ENCODE measurements at regions not wholly inside any gene's neighbourhood (a gene's known extent, or its start where the extent isn't known, plus 50 kb on each side); places are given as distances from the start of the nearest gene placed in this dataset.

DNA sequence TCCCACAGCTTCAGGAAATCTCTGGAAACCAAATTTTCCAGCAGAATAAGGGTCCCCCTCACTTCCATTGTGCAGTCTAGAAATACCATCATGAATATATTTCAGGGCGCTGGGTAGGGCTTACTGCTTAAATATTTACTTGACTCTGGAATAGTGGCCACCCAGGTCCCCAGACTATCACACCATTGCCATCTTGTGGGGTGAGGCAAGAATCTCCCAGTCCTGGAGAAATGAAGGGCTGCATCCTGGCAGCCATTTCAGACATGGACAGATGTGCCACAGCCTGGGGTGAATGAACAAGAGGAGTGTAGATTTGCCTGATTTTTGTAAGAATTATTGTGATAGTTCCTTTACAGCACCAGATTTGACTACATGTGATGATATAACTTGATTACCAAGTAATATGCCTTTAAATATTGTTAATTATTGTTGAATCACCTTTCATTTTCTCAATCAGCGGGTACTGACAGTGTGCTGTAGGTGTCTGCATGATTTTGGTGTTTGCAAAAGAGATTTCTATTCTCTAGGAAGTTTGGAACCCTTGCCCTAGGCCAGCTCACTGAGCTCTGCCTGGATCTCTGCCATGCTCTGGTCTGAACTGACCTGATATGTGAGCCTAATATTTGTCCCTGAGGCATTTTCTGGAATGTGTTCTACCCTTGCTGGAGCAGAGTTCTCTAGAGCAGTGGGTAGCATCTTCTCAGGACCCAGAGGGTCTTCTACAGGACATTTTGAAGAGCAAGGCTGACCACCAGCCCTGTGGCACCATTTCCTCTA, 183.4 kb downstream of the KIT start:
- TF ChIP-seq, protein P1, sequence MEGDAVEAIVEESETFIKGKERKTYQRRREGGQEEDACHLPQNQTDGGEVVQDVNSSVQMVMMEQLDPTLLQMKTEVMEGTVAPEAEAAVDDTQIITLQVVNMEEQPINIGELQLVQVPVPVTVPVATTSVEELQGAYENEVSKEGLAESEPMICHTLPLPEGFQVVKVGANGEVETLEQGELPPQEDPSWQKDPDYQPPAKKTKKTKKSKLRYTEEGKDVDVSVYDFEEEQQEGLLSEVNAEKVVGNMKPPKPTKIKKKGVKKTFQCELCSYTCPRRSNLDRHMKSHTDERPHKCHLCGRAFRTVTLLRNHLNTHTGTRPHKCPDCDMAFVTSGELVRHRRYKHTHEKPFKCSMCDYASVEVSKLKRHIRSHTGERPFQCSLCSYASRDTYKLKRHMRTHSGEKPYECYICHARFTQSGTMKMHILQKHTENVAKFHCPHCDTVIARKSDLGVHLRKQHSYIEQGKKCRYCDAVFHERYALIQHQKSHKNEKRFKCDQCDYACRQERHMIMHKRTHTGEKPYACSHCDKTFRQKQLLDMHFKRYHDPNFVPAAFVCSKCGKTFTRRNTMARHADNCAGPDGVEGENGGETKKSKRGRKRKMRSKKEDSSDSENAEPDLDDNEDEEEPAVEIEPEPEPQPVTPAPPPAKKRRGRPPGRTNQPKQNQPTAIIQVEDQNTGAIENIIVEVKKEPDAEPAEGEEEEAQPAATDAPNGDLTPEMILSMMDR (IDR thresholded peaks at IDR 0.05) = no peak
- no peak for TF ChIP-seq EP300 (IDR thresholded peaks at IDR 0.05)
- no peak for TF ChIP-seq POLR2A (IDR thresholded peaks at IDR 0.05)

Data from tibial nerve (tissue), 4 donors.